H9 (cell line): ENCODE measurements at regions not wholly inside any gene's neighbourhood (a gene's known extent, or its start where the extent isn't known, plus 50 kb on each side); places are given as distances from the start of the nearest gene placed in this dataset.

Experiments used
- DNase-seq: peaks from one replicate; pipeline ENCODE4 v3.0.0-alpha.2; 2017
- H2AFZ ChIP-seq: one replicate; pipeline ENCODE4 v1.6.1; 2013; ENCODE audit warnings: mild to moderate bottlenecking, low read length, control low read depth, moderate library complexity
- H2AK5ac ChIP-seq: 2 replicates; pipeline ENCODE4 v1.6.1; 2013; ENCODE audit warnings: low read length, control low read depth, mixed read lengths; ENCODE audit not compliant: insufficient read length
- H2BK120ac ChIP-seq: one replicate; pipeline ENCODE4 v1.6.1; 2013; ENCODE audit warnings: low read depth, mild to moderate bottlenecking, low read length, control low read depth, inconsistent platforms; ENCODE audit not compliant: poor library complexity, severe bottlenecking
- H2BK12ac ChIP-seq: 2 replicates; pipeline ENCODE4 v1.6.1; 2013; ENCODE audit warnings: low read length, control low read depth, mixed read lengths, low read depth; ENCODE audit not compliant: insufficient read length
- H2BK15ac ChIP-seq: 2 replicates; pipeline ENCODE4 v1.6.1; 2013; ENCODE audit warnings: low read depth, low read length, control low read depth
- H2BK20ac ChIP-seq: one replicate; pipeline ENCODE4 v1.6.1; 2013; ENCODE audit warnings: low read depth, mild to moderate bottlenecking, low read length, control low read depth, inconsistent platforms; ENCODE audit not compliant: poor library complexity, severe bottlenecking
- H2BK5ac ChIP-seq: 2 replicates; pipeline ENCODE4 v1.6.1; 2013; ENCODE audit warnings: low read length, control low read depth, mixed read lengths; ENCODE audit not compliant: insufficient read length
- H3K14ac ChIP-seq: 2 replicates; pipeline ENCODE4 v1.6.1; 2013; ENCODE audit warnings: low read length, control low read depth; ENCODE audit not compliant: insufficient read depth
- H3K18ac ChIP-seq: 2 replicates; pipeline ENCODE4 v1.6.1; 2013; ENCODE audit warnings: low read depth, mild to moderate bottlenecking, mixed read lengths, low read length, control low read depth; ENCODE audit not compliant: insufficient read length
- H3K23ac ChIP-seq: 2 replicates; pipeline ENCODE4 v1.6.1; 2013; ENCODE audit warnings: low read length, control low read depth, mixed read lengths, low read depth; ENCODE audit not compliant: insufficient read length
- H3K23me2 ChIP-seq: 2 replicates; pipeline ENCODE4 v1.6.1; 2013; ENCODE audit warnings: low read depth, mild to moderate bottlenecking, mixed read lengths, low read length, control low read depth; ENCODE audit not compliant: insufficient read length, poor library complexity, severe bottlenecking
- H3K27ac ChIP-seq: 2 replicates; pipeline ENCODE4 v1.5.1; 2013; ENCODE audit warnings: low read length, control low read depth, mixed read lengths, low read depth; ENCODE audit not compliant: insufficient read length
- H3K27me3 ChIP-seq: 2 replicates; pipeline ENCODE4 v1.6.1; 2013; ENCODE audit warnings: low read length, control low read depth, inconsistent platforms; ENCODE audit not compliant: insufficient read depth
- H3K4ac ChIP-seq: 2 replicates; pipeline ENCODE4 v1.6.1; 2013; ENCODE audit warnings: low read depth, mild to moderate bottlenecking, control low read depth, inconsistent platforms, low read length, moderate library complexity
- H3K4me1 ChIP-seq: 2 replicates; pipeline ENCODE4 v1.6.1; 2013; ENCODE audit warnings: low read length, control low read depth, inconsistent platforms; ENCODE audit not compliant: insufficient read depth
- H3K4me2 ChIP-seq: 2 replicates; pipeline ENCODE4 v1.6.1; 2013; ENCODE audit warnings: low read length, control low read depth, mixed read lengths; ENCODE audit not compliant: insufficient read length, insufficient read depth
- H3K56ac ChIP-seq: 2 replicates; pipeline ENCODE4 v1.6.1; 2013; ENCODE audit warnings: low read depth, mild to moderate bottlenecking, mixed read lengths, low read length, control low read depth; ENCODE audit not compliant: insufficient read length
- H3K79me1 ChIP-seq: 2 replicates; pipeline ENCODE4 v1.6.1; 2013; ENCODE audit warnings: low read depth, mild to moderate bottlenecking, moderate library complexity, low read length, control low read depth, inconsistent platforms; ENCODE audit not compliant: insufficient read depth, poor library complexity, severe bottlenecking
- H3K79me2 ChIP-seq: 2 replicates; pipeline ENCODE4 v1.6.1; 2013; ENCODE audit warnings: low read length, control low read depth, inconsistent platforms; ENCODE audit not compliant: insufficient read depth
- H3K9ac ChIP-seq: 2 replicates; pipeline ENCODE4 v1.6.1; 2013; ENCODE audit warnings: low read length, control low read depth, mixed read lengths; ENCODE audit not compliant: insufficient read length; ENCODE audit errors: extremely low read depth
- H3K9me3 ChIP-seq: one replicate; pipeline ENCODE4 v1.6.1; 2013; ENCODE audit warnings: low read depth, low read length, inconsistent platforms; ENCODE audit not compliant: control insufficient read depth
- H3T11ph ChIP-seq: one replicate; pipeline ENCODE4 v1.6.1; 2013; ENCODE audit warnings: mild to moderate bottlenecking, low read length, control low read depth, inconsistent platforms
- H4K20me1 ChIP-seq: one replicate; pipeline ENCODE4 v1.6.1; 2013; ENCODE audit not compliant: control insufficient read depth, insufficient read length, insufficient read depth
- H4K5ac ChIP-seq: 2 replicates; pipeline ENCODE4 v1.6.1; 2013; ENCODE audit warnings: low read depth, mild to moderate bottlenecking, mixed read lengths, low read length, control low read depth; ENCODE audit not compliant: insufficient read length
- H4K8ac ChIP-seq: replicated peaks from 2 replicates; pipeline ENCODE4 v1.6.1; 2013; ENCODE audit warnings: low read length, control low read depth, mixed read lengths, low read depth; ENCODE audit not compliant: insufficient read length
- H4K91ac ChIP-seq: 2 replicates; pipeline ENCODE4 v1.6.1; 2013; ENCODE audit warnings: low read depth, mild to moderate bottlenecking, moderate library complexity, mixed read lengths, low read length, control low read depth; ENCODE audit not compliant: insufficient read length
- H3K27ac Mint-ChIP-seq, 3 experiments: 2 replicates in 2 of 3; 3 replicates in 1 of 3; pipeline ENCODE4 v1.8.0; 2020 to 2021; ENCODE audit warnings: mixed read lengths in 3 of 3, mild to moderate bottlenecking in 1 of 3, moderate library complexity in 1 of 3
- H3K27me3 Mint-ChIP-seq: 2 replicates; pipeline ENCODE4 v1.8.0; 2021; ENCODE audit warnings: low read depth, mild to moderate bottlenecking, moderate library complexity, mixed read lengths
- H3K36me3 Mint-ChIP-seq, 3 experiments: 2 replicates in 2 of 3; 3 replicates in 1 of 3; pipeline ENCODE4 v1.8.0; 2020 to 2021; ENCODE audit warnings: low read depth in 3 of 3, mixed read lengths in 3 of 3; ENCODE audit not compliant: insufficient read depth in 1 of 3
- H3K4me1 Mint-ChIP-seq, 2 experiments: 2 replicates each; pipeline ENCODE4 v1.8.0; 2020; ENCODE audit warnings: mixed read lengths in 2 of 2
- H3K4me3 Mint-ChIP-seq, 2 experiments: 2 replicates in 1 of 2; 3 replicates in 1 of 2; pipeline ENCODE4 v1.8.0; 2020 to 2021; ENCODE audit warnings: mild to moderate bottlenecking in 2 of 2, mixed read lengths in 2 of 2, moderate library complexity in 1 of 2
- H3K9me3 Mint-ChIP-seq, 2 experiments: 2 replicates in 1 of 2; 3 replicates in 1 of 2; pipeline ENCODE4 v1.8.0; 2020; ENCODE audit warnings: mild to moderate bottlenecking in 2 of 2, mixed read lengths in 2 of 2, moderate library complexity in 1 of 2
- WGBS: extraction: QIAGEN DNeasy Blood & Tissue Kit; methylation state at CpG from one replicate; pipeline ENCODE4 v1.1.7; 2013; ENCODE audit warnings: missing lambda C conversion rate, low lambda C conversion rate, mixed read lengths; ENCODE audit not compliant: insufficient read length; ENCODE audit errors: extremely low coverage; 5-methylcytosine and 5-hydroxymethylcytosine counted together
- TF ChIP-seq, protein P1 (sequence below): fragments of 200-600 bp; sonication (generic); conservative IDR thresholded peaks from 3 replicates; pipeline ENCODE4 v1.8.0; 2021; ENCODE audit warnings: antibody characterized with exemption, mild to moderate bottlenecking

DNA sequence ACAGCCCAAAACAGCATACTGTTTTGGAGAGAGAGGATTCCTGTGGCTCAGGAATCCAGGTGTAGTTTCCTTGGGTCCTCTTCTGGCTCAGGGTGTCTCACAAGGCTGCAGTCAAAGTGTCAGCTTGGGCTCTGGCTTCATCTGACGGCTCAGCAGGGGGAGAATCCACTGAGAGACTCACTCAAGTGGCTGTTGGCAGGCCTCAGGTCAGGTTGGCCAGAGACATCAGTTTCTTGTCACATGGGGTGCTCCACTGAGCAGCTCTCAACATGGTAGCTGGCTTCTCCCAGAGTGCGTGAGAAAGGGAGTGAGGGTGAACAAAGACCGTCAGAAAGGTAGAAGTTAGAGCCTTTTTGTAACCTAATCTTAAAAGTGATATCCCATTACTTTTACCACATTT is 168.4 kb downstream of the SOCS6 start:
- Histone ChIP-seq H3K79me1 (no peaks in the 10 kb centered on the region), H4K8ac (no peak overlapping the region), H3K23ac (no peak overlapping the region), H2AFZ (no peak overlapping the region), H3K18ac (no peak overlapping the region), H2BK20ac (no peak overlapping the region), H3K4ac (no peak overlapping the region), H4K91ac (no peak overlapping the region), H2BK5ac (no peak overlapping the region), H2BK120ac (no peak overlapping the region), H2BK12ac (no peak overlapping the region), H3K56ac (no peak overlapping the region), H2AK5ac (no peak overlapping the region), H3K79me2 (no peaks in the 10 kb centered on the region), H3K27ac (no peak overlapping the region), H3K4me2 (no peak overlapping the region), H3K14ac (no peak overlapping the region), H3K23me2 (no peaks in the 10 kb centered on the region), H3K27me3 (no peaks in the 10 kb centered on the region), H2BK15ac (no peak overlapping the region), H4K20me1 (no peaks in the 10 kb centered on the region), H3K9me3 (no peaks in the 10 kb centered on the region), H4K5ac (no peak overlapping the region), H3K9ac (no peak overlapping the region), H3T11ph (no peak overlapping the region), H3K4me1 (no peaks in the 10 kb centered on the region; the same call in 1 of the 2 replicates)
- Mint-ChIP-seq H3K27ac (no peak overlapping the region), H3K4me3 (no peak overlapping the region), H3K27me3 (peaks cover 2% of the 10 kb centered on the region; the same call in 1 of the 2 replicates), H3K4me1 (peaks cover 20 to 21% of the 10 kb centered on the region in 2 experiments), H3K36me3 (no peaks in the 10 kb centered on the region), H3K9me3 (no peaks in the 10 kb centered on the region)
- WGBS = no CpG with 5 or more reads among the region's 3 CpGs
- DNase-seq = no peak
- TF ChIP-seq, protein P1, sequence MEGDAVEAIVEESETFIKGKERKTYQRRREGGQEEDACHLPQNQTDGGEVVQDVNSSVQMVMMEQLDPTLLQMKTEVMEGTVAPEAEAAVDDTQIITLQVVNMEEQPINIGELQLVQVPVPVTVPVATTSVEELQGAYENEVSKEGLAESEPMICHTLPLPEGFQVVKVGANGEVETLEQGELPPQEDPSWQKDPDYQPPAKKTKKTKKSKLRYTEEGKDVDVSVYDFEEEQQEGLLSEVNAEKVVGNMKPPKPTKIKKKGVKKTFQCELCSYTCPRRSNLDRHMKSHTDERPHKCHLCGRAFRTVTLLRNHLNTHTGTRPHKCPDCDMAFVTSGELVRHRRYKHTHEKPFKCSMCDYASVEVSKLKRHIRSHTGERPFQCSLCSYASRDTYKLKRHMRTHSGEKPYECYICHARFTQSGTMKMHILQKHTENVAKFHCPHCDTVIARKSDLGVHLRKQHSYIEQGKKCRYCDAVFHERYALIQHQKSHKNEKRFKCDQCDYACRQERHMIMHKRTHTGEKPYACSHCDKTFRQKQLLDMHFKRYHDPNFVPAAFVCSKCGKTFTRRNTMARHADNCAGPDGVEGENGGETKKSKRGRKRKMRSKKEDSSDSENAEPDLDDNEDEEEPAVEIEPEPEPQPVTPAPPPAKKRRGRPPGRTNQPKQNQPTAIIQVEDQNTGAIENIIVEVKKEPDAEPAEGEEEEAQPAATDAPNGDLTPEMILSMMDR = no peak
